HFFc6 (cell line): ENCODE measurements at regions not wholly inside any gene's neighbourhood (a gene's known extent, or its start where the extent isn't known, plus 50 kb on each side); places are given as distances from the start of the nearest gene placed in this dataset.

Experiments used
- DNase-seq: peaks from one replicate; pipeline ENCODE4 v3.0.0-alpha.2; 2018
- H3K27ac Mint-ChIP-seq: 2 replicates; pipeline ENCODE4 v1.8.0; 2020; ENCODE audit warnings: mild to moderate bottlenecking, mixed read lengths
- H3K27me3 Mint-ChIP-seq: 2 replicates; pipeline ENCODE4 v1.8.0; 2021; ENCODE audit warnings: mild to moderate bottlenecking, moderate library complexity, mixed read lengths; ENCODE audit not compliant: insufficient read depth
- H3K36me3 Mint-ChIP-seq: 2 replicates; pipeline ENCODE4 v1.8.0; 2021; ENCODE audit warnings: low read depth, mixed read lengths
- H3K4me1 Mint-ChIP-seq: 2 replicates; pipeline ENCODE4 v1.8.0; 2020; ENCODE audit warnings: low read depth, mixed read lengths
- H3K4me3 Mint-ChIP-seq: 2 replicates; pipeline ENCODE4 v1.8.0; 2020; ENCODE audit warnings: mild to moderate bottlenecking, moderate library complexity, mixed read lengths
- H3K9me3 Mint-ChIP-seq: 2 replicates; pipeline ENCODE4 v1.8.0; 2020; ENCODE audit warnings: mild to moderate bottlenecking, mixed read lengths
- TF ChIP-seq, protein P1 (sequence below): fragments of 200-600 bp; sonication (generic); IDR thresholded peaks from 2 replicates; pipeline ENCODE4 v1.5.0; 2021; ENCODE audit warnings: antibody characterized with exemption, mild to moderate bottlenecking

DNA sequence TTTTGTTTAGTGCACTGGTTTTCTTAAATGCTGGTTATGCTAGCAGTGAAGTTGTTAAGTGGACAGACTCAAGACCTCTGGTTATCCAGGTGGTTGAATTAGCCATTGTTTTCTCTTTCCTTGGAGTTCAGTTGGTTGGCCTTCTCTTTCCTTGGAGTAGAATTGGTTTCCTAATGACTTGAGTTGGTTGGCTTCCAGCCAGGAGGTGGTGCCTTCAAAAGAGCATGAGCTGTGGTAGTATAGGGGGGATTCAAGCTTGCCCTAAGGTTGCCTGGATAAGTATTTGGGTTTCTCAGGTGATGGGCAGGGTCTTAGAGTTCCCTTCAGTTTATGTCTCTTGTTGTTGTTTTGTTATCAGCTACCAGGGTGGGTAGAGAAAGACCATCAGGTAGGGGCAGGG is 92.5 kb downstream of the ATP23 start:
- Mint-ChIP-seq H3K36me3 (no peaks in the 10 kb centered on the region), H3K27me3 (peaks cover 2% of the 10 kb centered on the region), H3K27ac (no peak overlapping the region), H3K9me3 (peaks cover 15% of the 10 kb centered on the region), H3K4me1 (no peaks in the 10 kb centered on the region), H3K4me3 (no peak overlapping the region)
- TF ChIP-seq, protein P1, sequence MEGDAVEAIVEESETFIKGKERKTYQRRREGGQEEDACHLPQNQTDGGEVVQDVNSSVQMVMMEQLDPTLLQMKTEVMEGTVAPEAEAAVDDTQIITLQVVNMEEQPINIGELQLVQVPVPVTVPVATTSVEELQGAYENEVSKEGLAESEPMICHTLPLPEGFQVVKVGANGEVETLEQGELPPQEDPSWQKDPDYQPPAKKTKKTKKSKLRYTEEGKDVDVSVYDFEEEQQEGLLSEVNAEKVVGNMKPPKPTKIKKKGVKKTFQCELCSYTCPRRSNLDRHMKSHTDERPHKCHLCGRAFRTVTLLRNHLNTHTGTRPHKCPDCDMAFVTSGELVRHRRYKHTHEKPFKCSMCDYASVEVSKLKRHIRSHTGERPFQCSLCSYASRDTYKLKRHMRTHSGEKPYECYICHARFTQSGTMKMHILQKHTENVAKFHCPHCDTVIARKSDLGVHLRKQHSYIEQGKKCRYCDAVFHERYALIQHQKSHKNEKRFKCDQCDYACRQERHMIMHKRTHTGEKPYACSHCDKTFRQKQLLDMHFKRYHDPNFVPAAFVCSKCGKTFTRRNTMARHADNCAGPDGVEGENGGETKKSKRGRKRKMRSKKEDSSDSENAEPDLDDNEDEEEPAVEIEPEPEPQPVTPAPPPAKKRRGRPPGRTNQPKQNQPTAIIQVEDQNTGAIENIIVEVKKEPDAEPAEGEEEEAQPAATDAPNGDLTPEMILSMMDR, result no peak
- DNase-seq, result no peak

DNA sequence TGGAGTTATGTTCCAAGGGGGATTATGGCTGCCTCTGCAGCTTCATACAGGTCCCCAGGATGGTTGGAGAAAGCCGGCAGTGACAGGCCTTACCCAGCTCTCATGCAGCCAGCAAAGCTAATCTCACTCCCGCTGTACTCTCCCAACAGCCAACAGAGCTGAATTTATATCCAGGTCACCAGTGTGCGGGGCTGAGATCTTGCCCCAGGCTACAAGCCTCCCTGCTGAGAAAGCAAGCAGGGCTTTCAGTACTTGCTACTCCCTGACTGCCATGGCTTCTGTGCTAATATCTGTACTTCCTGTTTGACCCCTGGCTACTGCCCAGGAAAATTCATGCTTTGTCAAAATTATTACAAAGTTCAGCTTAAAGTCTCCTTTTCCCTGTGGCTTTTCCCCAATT is 92.9 kb downstream of the ATP23 start:
- TF ChIP-seq, protein P1, result no peak
- peaks cover 15% of the 10 kb centered on the region for H3K9me3 Mint-ChIP-seq
- no peaks in the 10 kb centered on the region for H3K4me1 Mint-ChIP-seq
- H3K27ac Mint-ChIP-seq, result no peak overlapping the region
- no peaks in the 10 kb centered on the region for H3K36me3 Mint-ChIP-seq
- DNase-seq, result no peak
- no peak overlapping the region for H3K4me3 Mint-ChIP-seq
- peaks cover 2% of the 10 kb centered on the region for H3K27me3 Mint-ChIP-seq

DNA sequence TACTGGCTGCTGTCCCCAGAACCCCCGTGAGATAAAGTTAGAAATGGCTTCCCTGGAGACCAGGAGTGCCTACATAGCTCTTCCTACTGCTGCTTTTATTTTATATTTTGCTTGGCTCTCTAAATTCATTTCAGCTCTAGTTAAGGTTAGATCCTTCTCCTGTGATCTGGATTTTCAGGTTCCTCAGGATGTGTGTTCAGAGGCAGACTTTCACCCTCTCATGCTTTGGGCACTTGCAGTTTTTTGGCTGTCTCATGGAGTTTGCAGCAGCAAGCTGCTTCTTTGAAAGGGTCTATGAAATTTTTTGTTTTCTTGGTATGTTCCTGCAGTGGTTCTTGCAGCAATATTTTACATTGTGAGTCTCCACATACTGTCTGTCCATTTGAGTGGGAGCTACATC is 93.3 kb downstream of the ATP23 start:
- TF ChIP-seq, protein P1, result no peak
- Mint-ChIP-seq H3K27ac (no peak overlapping the region), H3K4me1 (no peaks in the 10 kb centered on the region), H3K27me3 (peaks cover 2% of the 10 kb centered on the region), H3K36me3 (no peaks in the 10 kb centered on the region), H3K9me3 (peaks cover 15% of the 10 kb centered on the region), H3K4me3 (no peak overlapping the region)
- no peak for DNase-seq

DNA sequence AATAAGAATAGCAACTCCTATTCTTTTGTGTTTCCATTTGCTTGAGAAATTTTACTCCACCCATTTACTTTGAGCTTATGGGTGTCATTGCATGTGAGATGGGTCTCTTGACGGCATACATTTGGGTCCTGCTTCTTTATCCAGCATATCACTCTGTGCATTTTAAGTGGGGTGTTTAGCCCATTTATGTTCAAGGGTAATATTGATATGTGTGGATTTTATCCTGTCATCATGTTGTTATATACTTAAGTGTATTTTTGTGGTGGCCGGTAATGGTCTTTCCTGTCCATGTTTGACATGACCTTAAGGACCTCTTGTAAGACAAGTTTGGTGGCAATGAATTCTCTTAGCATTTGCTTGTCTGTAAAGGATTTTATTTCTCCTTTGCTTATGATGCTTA is 100.1 kb downstream of the ATP23 start:
- DNase-seq, result no peak
- TF ChIP-seq, protein P1, result no peak
- Mint-ChIP-seq H3K36me3 (no peaks in the 10 kb centered on the region), H3K27me3 (peaks cover 1% of the 10 kb centered on the region; the same call in 1 of the 2 replicates), H3K27ac (no peak overlapping the region), H3K4me1 (no peaks in the 10 kb centered on the region), H3K4me3 (no peak overlapping the region), H3K9me3 (peaks cover 10% of the 10 kb centered on the region)

DNA sequence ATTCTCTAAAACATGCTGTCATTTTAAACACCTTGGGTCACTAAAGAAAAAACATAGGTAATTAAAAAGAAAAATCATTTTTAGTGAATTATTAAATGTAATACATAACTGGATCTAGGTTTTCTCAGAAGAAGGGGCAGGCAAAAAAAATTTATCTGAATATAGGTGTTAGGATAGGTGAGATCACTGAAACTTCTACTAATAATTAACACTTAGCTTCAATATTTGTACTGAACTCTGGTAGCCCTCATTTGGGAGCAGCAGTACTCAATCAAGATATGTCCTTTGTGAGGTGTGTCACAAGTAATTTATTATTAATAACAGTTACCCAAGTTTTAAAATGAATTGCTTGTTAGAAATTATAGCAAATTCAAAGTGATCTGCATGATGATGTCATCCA is 103.6 kb downstream of the ATP23 start:
- no peak for DNase-seq
- no peaks in the 10 kb centered on the region for H3K4me1 Mint-ChIP-seq
- H3K36me3 Mint-ChIP-seq, result no peaks in the 10 kb centered on the region
- H3K27me3 Mint-ChIP-seq, result peaks cover 1% of the 10 kb centered on the region; the same call in 1 of the 2 replicates
- H3K4me3 Mint-ChIP-seq, result no peak overlapping the region
- no peak overlapping the region for H3K27ac Mint-ChIP-seq
- TF ChIP-seq, protein P1, result no peak
- no peaks in the 10 kb centered on the region; the same call in 1 of the 2 replicates for H3K9me3 Mint-ChIP-seq

DNA sequence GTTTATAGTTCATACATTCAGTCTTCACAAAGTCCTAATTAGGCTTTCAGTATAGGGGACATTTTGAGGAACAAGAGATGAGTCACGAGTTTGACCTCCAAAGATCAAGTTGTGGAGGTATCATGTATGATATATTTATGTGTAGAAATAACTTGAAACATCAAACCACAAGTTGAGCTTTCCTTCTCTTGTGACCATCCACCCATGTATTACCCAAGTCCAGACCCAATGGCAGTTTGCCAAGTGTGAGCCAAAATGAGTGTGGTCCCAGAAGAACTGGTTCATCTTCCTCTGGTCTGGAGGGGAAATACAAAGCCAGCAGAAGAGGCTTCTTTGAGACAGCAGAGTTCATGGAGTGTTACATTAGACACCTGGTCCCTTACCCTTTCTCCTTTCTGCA is 104.9 kb downstream of the ATP23 start:
- no peak for DNase-seq

More for the DNA sequence above, 104.9 kb downstream of the ATP23 start:
- H3K9me3 Mint-ChIP-seq, result no peaks in the 10 kb centered on the region; the same call in 1 of the 2 replicates
- TF ChIP-seq, protein P1, result no peak
- H3K36me3 Mint-ChIP-seq, result no peaks in the 10 kb centered on the region
- H3K27me3 Mint-ChIP-seq, result peaks cover 1% of the 10 kb centered on the region; the same call in 1 of the 2 replicates
- H3K4me3 Mint-ChIP-seq, result no peak overlapping the region
- H3K27ac Mint-ChIP-seq, result no peak overlapping the region
- no peaks in the 10 kb centered on the region for H3K4me1 Mint-ChIP-seq
